ENCODE measurements at regions not wholly inside any gene's neighbourhood (a gene's known extent, or its start where the extent isn't known, plus 50 kb on each side); places are given as distances from the start of the nearest gene placed in this dataset.

- intact Hi-C loops (cut with DNase I), result no loop called here
- WGBS, 2 donors, result 94 to 98% methylated on average over 1 of the region's 1 CpG
- no peaks in the 10 kb centered on the region for H3K9me3 ChIP-seq
- no peak overlapping the region for H3K4me3 ChIP-seq
- no peak for DNase-seq
- no peaks in the 10 kb centered on the region for H3K36me3 ChIP-seq
- H3K27me3 ChIP-seq, result no peaks in the 10 kb centered on the region
- H3K27ac ChIP-seq, result no peak overlapping the region
- TF ChIP-seq EP300 (IDR thresholded peaks at IDR 0.05) (no peak), POLR2AphosphoS5 (IDR thresholded peaks at IDR 0.05) (no peak), CTCF (IDR thresholded peaks at IDR 0.05) (no peak), POLR2A (IDR thresholded peaks at IDR 0.05) (no peak)
- no peaks in the 10 kb centered on the region for H3K4me1 ChIP-seq
These were observed 922.0 kb upstream of the PABPC4L start for GRCh38 chr4:135123632-135124031.

GRCh38 chr4:135122457-135122856 is 920.9 kb upstream of the PABPC4L start:
- intact Hi-C loops (cut with DNase I), result no loop called here

GRCh38 chr4:135120195-135120594 is 918.6 kb upstream of the PABPC4L start:
- H3K4me3 ChIP-seq, result no peak overlapping the region
- H3K27me3 ChIP-seq, result no peaks in the 10 kb centered on the region
- H3K27ac ChIP-seq, result no peak overlapping the region
- WGBS, 2 donors, result 81 to 85% methylated on average over 4 of the region's 4 CpGs
- intact Hi-C loops (cut with DNase I), result no loop called here
- no peaks in the 10 kb centered on the region for H3K9me3 ChIP-seq
- H3K4me1 ChIP-seq, result no peaks in the 10 kb centered on the region
- no peaks in the 10 kb centered on the region for H3K36me3 ChIP-seq
- DNase-seq, result no peak
- TF ChIP-seq EP300 (IDR thresholded peaks at IDR 0.05) (no peak), POLR2A (IDR thresholded peaks at IDR 0.05) (no peak), POLR2AphosphoS5 (IDR thresholded peaks at IDR 0.05) (no peak), CTCF (IDR thresholded peaks at IDR 0.05) (no peak)

More at GRCh38 chr4:135122457-135122856, 920.9 kb upstream of the PABPC4L start:
- WGBS, 2 donors, result 37 to 58% methylated on average over 2 of the region's 2 CpGs
- no peaks in the 10 kb centered on the region for H3K36me3 ChIP-seq
- no peaks in the 10 kb centered on the region for H3K27me3 ChIP-seq
- no peak overlapping the region for H3K27ac ChIP-seq
- TF ChIP-seq EP300 (IDR thresholded peaks at IDR 0.05) (no peak), CTCF (IDR thresholded peaks at IDR 0.05) (no peak)
- no peak overlapping the region for H3K4me3 ChIP-seq
- DNase-seq, result no peak
- no peaks in the 10 kb centered on the region for H3K9me3 ChIP-seq
- no peaks in the 10 kb centered on the region for H3K4me1 ChIP-seq

- TF ChIP-seq EP300 (IDR thresholded peaks at IDR 0.05), result no peak
- TF ChIP-seq POLR2A (IDR thresholded peaks at IDR 0.05), result no peak
- TF ChIP-seq CTCF (IDR thresholded peaks at IDR 0.05), result no peak
- no peak for TF ChIP-seq POLR2AphosphoS5 (IDR thresholded peaks at IDR 0.05)
- WGBS, 2 donors, result 5 to 59% methylated on average over 2 of the region's 2 CpGs
- intact Hi-C loops (cut with DNase I), result no loop called here
These were observed 912.5 kb upstream of the PABPC4L start for GRCh38 chr4:135114079-135114478.

GRCh38 chr4:135098061-135098460 is 896.5 kb upstream of the PABPC4L start:
- H3K4me1 ChIP-seq, result no peaks in the 10 kb centered on the region
- no peaks in the 10 kb centered on the region for H3K9me3 ChIP-seq
- TF ChIP-seq POLR2AphosphoS5 (IDR thresholded peaks at IDR 0.05), result no peak
- no peak for TF ChIP-seq EP300 (IDR thresholded peaks at IDR 0.05)
- TF ChIP-seq CTCF (IDR thresholded peaks at IDR 0.05), result no peak
- no peak for TF ChIP-seq POLR2A (IDR thresholded peaks at IDR 0.05)
- H3K27ac ChIP-seq, result no peak overlapping the region
- WGBS, 2 donors, result 86 to 95% methylated on average over 2 of the region's 2 CpGs
- no peaks in the 10 kb centered on the region for H3K27me3 ChIP-seq
- DNase-seq, result no peak
- H3K36me3 ChIP-seq, result no peaks in the 10 kb centered on the region
- intact Hi-C loops (cut with DNase I), result no loop called here
- H3K4me3 ChIP-seq, result no peak overlapping the region

More at GRCh38 chr4:135114079-135114478, 912.5 kb upstream of the PABPC4L start:
- H3K27ac ChIP-seq, result no peak overlapping the region
- no peaks in the 10 kb centered on the region for H3K27me3 ChIP-seq
- H3K4me3 ChIP-seq, result no peak overlapping the region
- no peaks in the 10 kb centered on the region for H3K36me3 ChIP-seq
- H3K9me3 ChIP-seq, result no peaks in the 10 kb centered on the region
- DNase-seq, result no peak
- H3K4me1 ChIP-seq, result no peaks in the 10 kb centered on the region
